Right lobe of liver (tissue), 6 donors: ENCODE measurements at regions not wholly inside any gene's neighbourhood (a gene's known extent, or its start where the extent isn't known, plus 50 kb on each side); places are given as distances from the start of the nearest gene placed in this dataset.

Experiments used
- ATAC-seq, 4 donors: fragments of 200-7000 bp; cut with Tn5 transposase; one replicate each; pipeline ENCODE4 v1.9.1; 2020; ENCODE audit warnings: mild to moderate bottlenecking in 4 of 4, moderate library complexity in 4 of 4
- DNase-seq, 3 donors: peaks; one replicate each; pipeline ENCODE4 v3.0.0-alpha.2; 2020
- H3K27ac ChIP-seq, 3 donors: fragments of 200-600 bp; one replicate each; pipeline ENCODE4 v1.8.0; 2022
- H3K27me3 ChIP-seq, 2 donors: fragments of 200-600 bp; one replicate each; pipeline ENCODE4 v1.8.0; 2022
- H3K36me3 ChIP-seq, 4 donors: fragments of 200-600 bp; sonication (generic) in 1 of 4; one replicate each; pipeline versions ENCODE4 v1.5.1 to v1.8.0; 2017 to 2022; ENCODE audit warnings: control low read depth in 1 of 4
- H3K4me1 ChIP-seq, 4 donors: fragments of 200-600 bp; sonication (generic) in 1 of 4; one replicate each; pipeline versions ENCODE4 v1.5.1 to v1.8.0; 2017 to 2022; ENCODE audit warnings: control low read depth in 1 of 4
- H3K4me3 ChIP-seq, 3 donors: fragments of 200-600 bp; one replicate each; pipeline ENCODE4 v1.8.0; 2022
- H3K9me3 ChIP-seq, 4 donors: fragments of 200-600 bp; sonication (generic) in 1 of 4; one replicate each; pipeline versions ENCODE4 v1.5.1 to v1.8.0; 2017 to 2022; ENCODE audit warnings: control low read depth in 1 of 4
- CTCF ChIP-seq, 4 donors: fragments of 200-600 bp in 3 of 4; fragments of 450-650 bp in 1 of 4; IDR thresholded peaks; one replicate each; pipeline versions ENCODE4 v1.5.1 to v1.8.0; 2016 to 2022; ENCODE audit warnings: antibody characterized with exemption in 4 of 4, mild to moderate bottlenecking in 2 of 4
- POLR2A ChIP-seq: fragments of 450-650 bp; IDR thresholded peaks from one replicate; pipeline ENCODE4 v1.6.1; 2017; ENCODE audit warnings: antibody characterized with exemption, mild to moderate bottlenecking
- WGBS: methylation state at CpG from one replicate; pipeline ENCODE4 v1.1.6; 2018; ENCODE audit warnings: low coverage, low lambda C conversion rate; ENCODE audit not compliant: insufficient coverage; ENCODE audit errors: missing lambda C conversion rate; 5-methylcytosine and 5-hydroxymethylcytosine counted together
- intact Hi-C, 2 donors: fragments of 100-400 bp; cut with DNase I; formaldehyde crosslinking; loops; one replicate each; pipeline versions ENCODE4 v1.11.2 to v1.14.1; 2022
- donor health status: DM: no; HTN: yes; CAD: no.
- donor health status: DM: no; HTN: no; CAD: no.
- donor health status: DM: no; HTN: no; CAD: no.
- donor health status: DM: no; HTN: yes; CAD: no.
- donor health status: DM: no; HTN: yes; CAD: no.

GRCh38 chr2:67876176-67876575, 186.6 kb downstream of the C1D start:
- no peak for TF ChIP-seq CTCF (IDR thresholded peaks at IDR 0.05)
- TF ChIP-seq POLR2A = no peak
- no peaks in the 10 kb centered on the region for H3K4me1 ChIP-seq
- no peak overlapping the region for H3K27ac ChIP-seq
- H3K9me3 ChIP-seq = no peaks in the 10 kb centered on the region
- WGBS = 31% methylated on average over 2 of the region's 3 CpGs
- ATAC-seq = no peak
- H3K36me3 ChIP-seq = no peaks in the 10 kb centered on the region
- intact Hi-C loops = no loop called here
- H3K4me3 ChIP-seq = no peak overlapping the region
- H3K27me3 ChIP-seq = no peaks in the 10 kb centered on the region
- no peak for DNase-seq

GRCh38 chr2:67877301-67877700, 185.5 kb downstream of the C1D start:
- H3K4me1 ChIP-seq = no peaks in the 10 kb centered on the region
- no peaks in the 10 kb centered on the region for H3K27me3 ChIP-seq
- DNase-seq (no peak), ATAC-seq (no peak)
- whole genome bisulfite sequencing = 22% methylated on average over 3 of the region's 3 CpGs
- no peaks in the 10 kb centered on the region for H3K36me3 ChIP-seq
- H3K27ac ChIP-seq = no peak overlapping the region
- intact Hi-C loops = no loop called here
- TF ChIP-seq POLR2A (no peak), CTCF (IDR thresholded peaks at IDR 0.05) (no peak)
- no peaks in the 10 kb centered on the region for H3K9me3 ChIP-seq
- no peak overlapping the region for H3K4me3 ChIP-seq

- TF ChIP-seq CTCF (IDR thresholded peaks at IDR 0.05) (no peak), POLR2A (no peak)
- WGBS = 67% methylated on average over 1 of the region's 1 CpG
- H3K27me3 ChIP-seq = no peaks in the 10 kb centered on the region
- no peaks in the 10 kb centered on the region for H3K4me1 ChIP-seq
- DNase-seq (no peak), ATAC-seq (no peak)
- intact Hi-C loops = no loop called here
- no peaks in the 10 kb centered on the region for H3K36me3 ChIP-seq
- no peak overlapping the region for H3K27ac ChIP-seq
- H3K4me3 ChIP-seq = no peak overlapping the region
- H3K9me3 ChIP-seq = no peaks in the 10 kb centered on the region
Observed at GRCh38 chr2:67878743-67879142, 184.1 kb downstream of the C1D start.

GRCh38 chr2:67879586-67880290, 183.1 kb downstream of the C1D start:
- H3K4me1 ChIP-seq = no peaks in the 10 kb centered on the region
- no peak for ATAC-seq
- no peak overlapping the region for H3K27ac ChIP-seq
- H3K4me3 ChIP-seq = no peak overlapping the region
- H3K36me3 ChIP-seq = no peaks in the 10 kb centered on the region
- TF ChIP-seq CTCF (IDR thresholded peaks at IDR 0.05) (no peak), POLR2A (no peak)
- H3K9me3 ChIP-seq = no peaks in the 10 kb centered on the region
- 49% methylated on average over 3 of the region's 4 CpGs for WGBS
- no peak for DNase-seq
- intact Hi-C loops = no loop called here
- H3K27me3 ChIP-seq = no peaks in the 10 kb centered on the region
